NCI-H460 (cell line): ENCODE measurements at regions not wholly inside any gene's neighbourhood (a gene's known extent, or its start where the extent isn't known, plus 50 kb on each side); places are given as distances from the start of the nearest gene placed in this dataset.
"Not testable (repeated sequence)": the region's sequence is repeated elsewhere in the genome, so short reads cannot be mapped to it uniquely, and the experiment has no call there.

Experiments used
- DNase-seq: peaks from one replicate; pipeline ENCODE4 v3.0.0-alpha.2; 2016; ENCODE audit warnings: low read depth; ENCODE audit errors: extremely low read depth

- no peak for DNase-seq
Observed at GRCh38 chr1:116290085-116290705, 82.8 kb upstream of the ATP1A1 start.

- no peak for DNase-seq
Observed at GRCh38 chr1:116291024-116291423, 82.0 kb upstream of the ATP1A1 start.

GRCh38 chr1:116292929-116293725, 79.9 kb upstream of the ATP1A1 start:
- DNase-seq, result no peak

- DNase-seq, result no peak
Observed at GRCh38 chr1:116297495-116298212, 75.4 kb upstream of the ATP1A1 start.

GRCh38 chr1:116298213-116298579, 74.8 kb upstream of the ATP1A1 start:
- not testable (repeated sequence) for DNase-seq

- no peak for DNase-seq
Observed at GRCh38 chr1:116298746-116299145, 74.3 kb upstream of the ATP1A1 start.

- no peak for DNase-seq
Observed at GRCh38 chr1:116299248-116299647, 73.8 kb upstream of the ATP1A1 start.

- no peak for DNase-seq
Observed at GRCh38 chr1:116302281-116302680, 70.8 kb upstream of the ATP1A1 start.

- no peak for DNase-seq
Observed at GRCh38 chr1:116306102-116306501, 66.9 kb upstream of the ATP1A1 start.

GRCh38 chr1:116306840-116307442, 66.1 kb upstream of the ATP1A1 start:
- no peak for DNase-seq

- no peak for DNase-seq
Observed at GRCh38 chr1:116308276-116308675, 64.8 kb upstream of the ATP1A1 start.

GRCh38 chr1:116309090-116309870, 63.8 kb upstream of the ATP1A1 start:
- DNase-seq, result no peak

GRCh38 chr1:116310180-116310579, 62.9 kb upstream of the ATP1A1 start:
- DNase-seq, result no peak

- DNase-seq, result no peak
Observed at GRCh38 chr1:116311193-116311592, 61.9 kb upstream of the ATP1A1 start.

GRCh38 chr1:116311756-116312680, 61.0 kb upstream of the ATP1A1 start:
- no peak for DNase-seq

GRCh38 chr1:116312681-116313069, 60.4 kb upstream of the ATP1A1 start:
- no peak for DNase-seq

GRCh38 chr1:116313776-116314175, 59.3 kb upstream of the ATP1A1 start:
- DNase-seq, result no peak

GRCh38 chr1:116314305-116314919, 58.6 kb upstream of the ATP1A1 start:
- no peak for DNase-seq

GRCh38 chr1:116316373-116316772, 56.7 kb upstream of the ATP1A1 start:
- no peak for DNase-seq
